Right lobe of liver (tissue), 4 donors: ENCODE measurements at regions not wholly inside any gene's neighbourhood (a gene's known extent, or its start where the extent isn't known, plus 50 kb on each side); places are given as distances from the start of the nearest gene placed in this dataset.

Source experiments
- CTCF ChIP-seq, 4 donors: fragments of 200-600 bp in 3 of 4; fragments of 450-650 bp in 1 of 4; IDR thresholded peaks; one replicate each; pipeline versions ENCODE4 v1.5.1 to v1.8.0; 2016 to 2022; ENCODE audit warnings: antibody characterized with exemption in 4 of 4, mild to moderate bottlenecking in 2 of 4
- POLR2A ChIP-seq: fragments of 450-650 bp; IDR thresholded peaks from one replicate; pipeline ENCODE4 v1.6.1; 2017; ENCODE audit warnings: antibody characterized with exemption, mild to moderate bottlenecking
- donor health status: DM: no; HTN: no; CAD: no.
- donor health status: DM: no; HTN: no; CAD: no.
- donor health status: DM: no; HTN: yes; CAD: no.

- TF ChIP-seq CTCF (IDR thresholded peaks at IDR 0.05) (no peak), POLR2A (no peak)
These were observed 840.7 kb upstream of the ADAMTS5 start for GRCh38 chr21:27807596-27807995.
